Tibial nerve (tissue), 3 donors: ENCODE measurements at regions not wholly inside any gene's neighbourhood (a gene's known extent, or its start where the extent isn't known, plus 50 kb on each side); places are given as distances from the start of the nearest gene placed in this dataset.

Source experiments
- CTCF ChIP-seq, 5 experiments: fragments of 200-600 bp in 3 of 5; fragments of 450-650 bp in 2 of 5; sonication (generic) in 3 of 5; IDR thresholded peaks; one replicate each; pipeline ENCODE4 v1.5.1; 2016 to 2019; ENCODE audit warnings: antibody characterized with exemption in 5 of 5, mild to moderate bottlenecking in 3 of 5, moderate library complexity in 2 of 5
- POLR2A ChIP-seq, 2 donors: fragments of 450-650 bp; IDR thresholded peaks; one replicate each; pipeline ENCODE4 v1.6.1; 2017; ENCODE audit warnings: antibody characterized with exemption in 2 of 2, mild to moderate bottlenecking in 2 of 2, moderate library complexity in 2 of 2

- TF ChIP-seq POLR2A (IDR thresholded peaks at IDR 0.05) (no peak), CTCF (IDR thresholded peaks at IDR 0.05) (no peak)
These were observed 68.4 kb upstream of the SLC1A1 start for GRCh38 chr9:4421847-4422246.
